ENCODE measurements at regions not wholly inside any gene's neighbourhood (a gene's known extent, or its start where the extent isn't known, plus 50 kb on each side); places are given as distances from the start of the nearest gene placed in this dataset.
"Not testable (repeated sequence)": the region's sequence is repeated elsewhere in the genome, so short reads cannot be mapped to it uniquely, and the experiment has no call there.

- DNase-seq (ENCODE audit: low spot score), result no peak
Measured at GRCh38 chrX:4091046-4091760, 377.8 kb upstream of the PRKX start.

GRCh38 chrX:4059893-4060292 is 346.4 kb upstream of the PRKX start:
- DNase-seq (ENCODE audit: low spot score), result no peak

- no peak for DNase-seq (ENCODE audit: low spot score)
Measured at GRCh38 chrX:4043951-4044350, 330.5 kb upstream of the PRKX start.

- no peak for DNase-seq (ENCODE audit: low spot score)
Measured at GRCh38 chrX:4035874-4036273, 322.4 kb upstream of the PRKX start.

- no peak for DNase-seq (ENCODE audit: low spot score)
Measured at GRCh38 chrX:4028151-4028550, 314.7 kb upstream of the PRKX start.

GRCh38 chrX:4005281-4005680 is 291.8 kb upstream of the PRKX start:
- no peak for DNase-seq (ENCODE audit: low spot score)

GRCh38 chrX:4004822-4005221 is 291.4 kb upstream of the PRKX start:
- DNase-seq (ENCODE audit: low spot score), result no peak

- no peak for DNase-seq (ENCODE audit: low spot score)
Measured at GRCh38 chrX:3994315-3994714, 280.9 kb upstream of the PRKX start.

- DNase-seq (ENCODE audit: low spot score), result no peak
Measured at GRCh38 chrX:3990569-3990968, 277.1 kb upstream of the PRKX start.

- not testable (repeated sequence) for DNase-seq (ENCODE audit: low spot score)
Measured at GRCh38 chrX:3972104-3972858, 258.8 kb upstream of the PRKX start.

GRCh38 chrX:3968749-3969148 is 255.3 kb upstream of the PRKX start:
- no peak for DNase-seq (ENCODE audit: low spot score)

GRCh38 chrX:3963980-3964379 is 250.5 kb upstream of the PRKX start:
- no peak for DNase-seq (ENCODE audit: low spot score)

GRCh38 chrX:3962511-3963311 is 249.3 kb upstream of the PRKX start:
- DNase-seq (ENCODE audit: low spot score), result peak; percentile 8

GRCh38 chrX:3960952-3961351 is 247.5 kb upstream of the PRKX start:
- no peak for DNase-seq (ENCODE audit: low spot score)

GRCh38 chrX:3951859-3952258 is 238.4 kb upstream of the PRKX start:
- no peak for DNase-seq (ENCODE audit: low spot score)

- no peak for DNase-seq (ENCODE audit: low spot score)
Measured at GRCh38 chrX:3950373-3950772, 236.9 kb upstream of the PRKX start.

GRCh38 chrX:3943965-3944364 is 230.5 kb upstream of the PRKX start:
- no peak for DNase-seq (ENCODE audit: low spot score)

GRCh38 chrX:3940000-3940610 is 226.7 kb upstream of the PRKX start:
- peak; percentile 0 for DNase-seq (ENCODE audit: low spot score)

- DNase-seq (ENCODE audit: low spot score), result no peak
Measured at GRCh38 chrX:3938587-3938986, 225.1 kb upstream of the PRKX start.

- not testable (repeated sequence) for DNase-seq (ENCODE audit: low spot score)
Measured at GRCh38 chrX:3935196-3935595, 221.7 kb upstream of the PRKX start.

- DNase-seq (ENCODE audit: low spot score), result not testable (repeated sequence)
Measured at GRCh38 chrX:3920424-3921017, 207.1 kb upstream of the PRKX start.
